Cerebellar cortex (tissue), 1 donor: ENCODE measurements at regions not wholly inside any gene's neighbourhood (a gene's known extent, or its start where the extent isn't known, plus 50 kb on each side); places are given as distances from the start of the nearest gene placed in this dataset.

ENCODE experiments used
- DNase-seq: peaks from one replicate; pipeline ENCODE4 v3.0.0-alpha.2; 2015; ENCODE audit warnings: low spot score

- no peak for DNase-seq
These were observed 158.7 kb downstream of the DRD1 start for GRCh38 chr5:175285261-175285660.

GRCh38 chr5:175284806-175285205, 159.2 kb downstream of the DRD1 start:
- no peak for DNase-seq

GRCh38 chr5:175282611-175283225, 161.3 kb downstream of the DRD1 start:
- no peak for DNase-seq

GRCh38 chr5:175281714-175282113, 162.3 kb downstream of the DRD1 start:
- DNase-seq = no peak

GRCh38 chr5:175281257-175281656, 162.7 kb downstream of the DRD1 start:
- DNase-seq = no peak

- no peak for DNase-seq
These were observed 164.5 kb downstream of the DRD1 start for GRCh38 chr5:175279506-175279905.

GRCh38 chr5:175275748-175276147, 168.2 kb downstream of the DRD1 start:
- no peak for DNase-seq

GRCh38 chr5:175275097-175275496, 168.9 kb downstream of the DRD1 start:
- no peak for DNase-seq

- DNase-seq = no peak
These were observed 169.8 kb downstream of the DRD1 start for GRCh38 chr5:175274171-175274570.

- no peak for DNase-seq
These were observed 179.6 kb downstream of the DRD1 start for GRCh38 chr5:175264406-175264805.

- no peak for DNase-seq
These were observed 180.2 kb downstream of the DRD1 start for GRCh38 chr5:175263776-175264175.

GRCh38 chr5:175261526-175261925, 182.5 kb downstream of the DRD1 start:
- no peak for DNase-seq

- DNase-seq = no peak
These were observed 182.9 kb downstream of the DRD1 start for GRCh38 chr5:175261037-175261436.

GRCh38 chr5:175257847-175258194, 186.2 kb downstream of the DRD1 start:
- no peak for DNase-seq

GRCh38 chr5:175257128-175257846, 186.7 kb downstream of the DRD1 start:
- no peak for DNase-seq

- no peak for DNase-seq
These were observed 189.8 kb downstream of the DRD1 start for GRCh38 chr5:175254155-175254554.

GRCh38 chr5:175253597-175253996, 190.4 kb downstream of the DRD1 start:
- DNase-seq = no peak

- DNase-seq = no peak
These were observed 191.7 kb downstream of the DRD1 start for GRCh38 chr5:175252234-175252805.

GRCh38 chr5:175250426-175250825, 193.6 kb downstream of the DRD1 start:
- DNase-seq = no peak

- DNase-seq = no peak
These were observed 195.5 kb downstream of the DRD1 start for GRCh38 chr5:175248416-175248905.

GRCh38 chr5:175246889-175247520, 197.0 kb downstream of the DRD1 start:
- DNase-seq = no peak

- DNase-seq = no peak
These were observed 197.6 kb downstream of the DRD1 start for GRCh38 chr5:175246242-175246888.
